GM12878 (cell line): ENCODE measurements at regions not wholly inside any gene's neighbourhood (a gene's known extent, or its start where the extent isn't known, plus 50 kb on each side); places are given as distances from the start of the nearest gene placed in this dataset.

Experiments used
- ATAC-seq: fragments of 200-7000 bp; cut with Tn5 transposase; 3 replicates; pipeline ENCODE4 v1.9.1; 2020; ENCODE audit warnings: mild to moderate bottlenecking, moderate library complexity
- BruUV-seq: library from RNA; stranded (reverse); fragments of 400-500 nt; replicated peaks from 2 replicates; lab custom pipeline; 2021; lab: Mats Ljungman, UMichigan
- CTCF ChIA-PET: fragments of 300-600 bp; sonication (Branson Sonifier 250); formaldehyde crosslinking; extraction: SDS; loops from one replicate; lab custom pipeline; 2021; ENCODE audit warnings: inconsistent platforms; lab: Yijun Ruan, JAX
- POLR2A ChIA-PET: fragments of 350-600 bp; formaldehyde crosslinking; extraction: SDS; loops from one replicate; lab custom pipeline; 2021; ENCODE audit warnings: inconsistent platforms; lab: Charles Lee
- RAD21 ChIA-PET: fragments of 300-600 bp; sonication (Branson Sonifier 250); formaldehyde crosslinking; loops from one replicate; lab custom pipeline; 2023; ENCODE audit warnings: antibody characterized with exemption; ENCODE audit not compliant: unreplicated experiment; lab: Charles Lee
- SMC1A ChIA-PET: fragments of 300-600 bp; sonication (Branson Sonifier 250); formaldehyde crosslinking; loops from one replicate; lab custom pipeline; 2023; ENCODE audit not compliant: unreplicated experiment, uncharacterized antibody; lab: Charles Lee
- DNase-seq: peaks from one replicate; pipeline ENCODE4 v3.0.0-alpha.2; 2011; ENCODE audit warnings: low read depth, low spot score
- FAIRE-seq: peaks from 3 replicates; lab custom pipeline; 2011; peaks lifted over from hg19 to GRCh38; lab: Jason Lieb, UNC
- H2AFZ ChIP-seq: 2 replicates; pipeline ENCODE4 v1.6.0; 2011; ENCODE audit warnings: low read depth, low read length, control low read depth; ENCODE audit not compliant: control insufficient read depth
- H3K27ac ChIP-seq: 2 replicates; pipeline ENCODE4 v1.5.1; 2011; ENCODE audit warnings: control low read depth; ENCODE audit not compliant: control insufficient read depth, insufficient read depth
- H3K27me3 ChIP-seq, 2 experiments: replicated peaks in 1 of 2; 2 replicates each; pipeline versions ENCODE4 v1.6.0 to v1.6.1; 2011; ENCODE audit warnings: low read length in 1 of 2; ENCODE audit not compliant: control insufficient read depth in 2 of 2, insufficient read depth in 2 of 2
- H3K36me3 ChIP-seq, 2 experiments: 2 replicates each; pipeline ENCODE4 v1.5.1; 2011; ENCODE audit warnings: low read length in 1 of 2; ENCODE audit not compliant: control insufficient read depth in 2 of 2, insufficient read depth in 2 of 2
- H3K4me1 ChIP-seq: 2 replicates; pipeline ENCODE4 v1.6.1; 2011; ENCODE audit warnings: mild to moderate bottlenecking, low read length, moderate library complexity, mixed read lengths; ENCODE audit not compliant: control insufficient read depth, insufficient read depth
- H3K4me2 ChIP-seq: 2 replicates; pipeline ENCODE4 v1.6.0; 2011; ENCODE audit warnings: control low read depth; ENCODE audit not compliant: control insufficient read depth, insufficient read depth
- H3K4me3 ChIP-seq: fragments of 200-600 bp; sonication (generic); 2 replicates; pipeline ENCODE4 v1.5.1; 2016
- H3K79me2 ChIP-seq: 2 replicates; pipeline ENCODE4 v1.6.0; 2011; ENCODE audit warnings: low read length; ENCODE audit not compliant: control insufficient read depth, insufficient read depth
- H3K9ac ChIP-seq: 2 replicates; pipeline ENCODE4 v1.8.0; 2011; ENCODE audit warnings: low read length, control low read depth, mixed read lengths; ENCODE audit not compliant: control insufficient read depth, insufficient read depth
- H3K9me3 ChIP-seq: replicated peaks from 3 replicates; pipeline ENCODE4 v1.5.1; 2011; ENCODE audit warnings: mild to moderate bottlenecking, low read length; ENCODE audit not compliant: control insufficient read depth, insufficient read depth
- H4K20me1 ChIP-seq: 2 replicates; pipeline ENCODE4 v1.6.0; 2011; ENCODE audit not compliant: control insufficient read depth, insufficient read depth
- E4F1 ChIP-seq: fragments of 450-650 bp; IDR thresholded peaks from 2 replicates; pipeline ENCODE4 v1.6.1; 2018; ENCODE audit warnings: borderline replicate concordance, mild to moderate bottlenecking; ENCODE audit not compliant: partially characterized antibody
- NFXL1 ChIP-seq: fragments of 450-650 bp; IDR thresholded peaks from 2 replicates; pipeline ENCODE4 v1.6.1; 2017; ENCODE audit warnings: antibody characterized with exemption, mild to moderate bottlenecking, borderline replicate concordance
- SMC3 ChIP-seq: IDR thresholded peaks from 2 replicates; pipeline ENCODE4 v1.6.1; 2011; ENCODE audit warnings: low read length, improper control_type of control experiment, borderline replicate concordance
- WGBS: methylation state at CpG from one replicate; pipeline ENCODE4 v1.1.6; 2016; ENCODE audit warnings: low lambda C conversion rate; ENCODE audit not compliant: insufficient replicate concordance, insufficient coverage; ENCODE audit errors: missing lambda C conversion rate; 5-methylcytosine and 5-hydroxymethylcytosine counted together
- in situ Hi-C: fragments of 300-500 bp; cut with MboI; formaldehyde crosslinking; loops from 9 replicates; pipeline ENCODE4 v1.14.3; 2018; ENCODE audit warnings: mixed read lengths
- intact Hi-C: fragments of 100-400 bp; cut with micrococcal nuclease; formaldehyde crosslinking; loops from one replicate; pipeline ENCODE4 v1.14.2; 2022; ENCODE audit not compliant: unreplicated experiment

GRCh38 chr4:53793096-53793495 is 201.8 kb upstream of the LNX1 start:
- Histone ChIP-seq H4K20me1 (no peaks in the 10 kb centered on the region), H3K9ac (no peak overlapping the region), H3K36me3 (no peaks in the 10 kb centered on the region), H3K27me3 (no peaks in the 10 kb centered on the region; a peak in 2 of 4 replicates), H3K27ac (no peak overlapping the region), H3K9me3 (no peaks in the 10 kb centered on the region), H2AFZ (no peak overlapping the region), H3K4me1 (no peaks in the 10 kb centered on the region), H3K4me3 (no peak overlapping the region), H3K4me2 (no peak overlapping the region), H3K79me2 (no peaks in the 10 kb centered on the region)
- BruUV-seq = no TSS peak
- ChIA-PET RAD21 (no interaction called here), SMC1A (interaction anchor here (2.0 kb wide), 1 partner anchor 87 kb away, joined by 9 read pairs; no protein-coding TSS in a partner anchor), POLR2A (no interaction called here), CTCF (interaction anchor here (1.0 to 3.2 kb wide), 3 partner anchors 11 to 87 kb away, joined by 3 to 11 read pairs (median 6); no protein-coding TSS in a partner anchor)
- WGBS = 56% methylated on average over 4 of the region's 4 CpGs
- no peak for TF ChIP-seq NFXL1
- TF ChIP-seq E4F1 = no peak
- ATAC-seq (no peak), DNase-seq (no peak), FAIRE-seq (no peak)
- in situ Hi-C loops = no loop called here
- intact Hi-C loops = no loop called here

GRCh38 chr4:53790286-53790685 is 199.0 kb upstream of the LNX1 start:
- TF ChIP-seq SMC3 = no peak
- TF ChIP-seq, all 136 proteins: peak for 0
- Histone ChIP-seq H3K36me3 (no peaks in the 10 kb centered on the region), H3K27ac (no peak overlapping the region), H2AFZ (no peak overlapping the region), H3K9ac (no peak overlapping the region), H3K9me3 (no peaks in the 10 kb centered on the region), H3K4me3 (no peak overlapping the region), H3K79me2 (no peaks in the 10 kb centered on the region), H3K4me1 (no peaks in the 10 kb centered on the region), H3K4me2 (no peak overlapping the region), H4K20me1 (no peaks in the 10 kb centered on the region), H3K27me3 (no peaks in the 10 kb centered on the region; a peak in 1 of 4 replicates)
- CTCF ChIA-PET = no interaction called here
- ATAC-seq (no peak), FAIRE-seq (no peak), DNase-seq (no peak)
- RAD21 ChIA-PET = no interaction called here
- BruUV-seq = no TSS peak
- SMC1A ChIA-PET = interaction anchor here (1.5 kb wide), 1 partner anchor 15 kb away, joined by 5 read pairs; no protein-coding TSS in a partner anchor
- POLR2A ChIA-PET = no interaction called here
- intact Hi-C loops (no loop called here), in situ Hi-C loops (no loop called here)
